CD8-positive, alpha-beta memory T cell (primary cell): ENCODE measurements at regions not wholly inside any gene's neighbourhood (a gene's known extent, or its start where the extent isn't known, plus 50 kb on each side); places are given as distances from the start of the nearest gene placed in this dataset.

ENCODE experiments used
- CTCF ChIA-PET: fragments of 350-600 bp; sonication (Branson Sonifier 250); formaldehyde crosslinking; loops from one replicate; lab custom pipeline; 2021; ENCODE audit warnings: antibody characterized with exemption; lab: Charles Lee
- POLR2A ChIA-PET: fragments of 350-600 bp; sonication (Branson Sonifier 250); formaldehyde crosslinking; loops from one replicate; lab custom pipeline; 2021; ENCODE audit warnings: antibody characterized with exemption; lab: Charles Lee
- DNase-seq, 5 donors: peaks; one replicate each; pipeline versions ENCODE4 v3.0.0 to v3.0.0-alpha.2; 2020 to 2022; ENCODE audit warnings: mixed read lengths in 1 of 5
- H3K27ac ChIP-seq: one replicate; pipeline ENCODE4 v1.7.0; 2013; ENCODE audit warnings: low read depth, mild to moderate bottlenecking, low read length, moderate library complexity
- H3K27me3 ChIP-seq: 2 replicates; pipeline ENCODE4 v1.7.0; 2013; ENCODE audit warnings: low read length, mild to moderate bottlenecking; ENCODE audit not compliant: insufficient read depth, poor library complexity, severe bottlenecking
- H3K36me3 ChIP-seq: 2 replicates; pipeline ENCODE4 v1.7.0; 2013; ENCODE audit warnings: mild to moderate bottlenecking, low read length, moderate library complexity; ENCODE audit not compliant: insufficient read depth
- H3K4me1 ChIP-seq: 2 replicates; pipeline ENCODE4 v1.7.0; 2013; ENCODE audit warnings: mild to moderate bottlenecking, low read length, moderate library complexity; ENCODE audit not compliant: insufficient read depth
- H3K4me3 ChIP-seq: 2 replicates; pipeline ENCODE4 v1.7.0; 2013; ENCODE audit warnings: mild to moderate bottlenecking, low read length
- H3K9me3 ChIP-seq: 2 replicates; pipeline ENCODE4 v1.7.0; 2013; ENCODE audit warnings: mild to moderate bottlenecking, low read length
- H3K27ac Mint-ChIP-seq, 8 donors: one replicate each; pipeline ENCODE4 v1.8.0; 2020 to 2021; ENCODE audit warnings: mixed read lengths in 8 of 8, mild to moderate bottlenecking in 6 of 8, inconsistent platforms in 3 of 8, moderate library complexity in 3 of 8
- H3K27me3 Mint-ChIP-seq, 2 donors: one replicate each; pipeline ENCODE4 v1.8.0; 2020 to 2021; ENCODE audit warnings: mixed read lengths in 2 of 2, mild to moderate bottlenecking in 1 of 2, moderate library complexity in 1 of 2
- H3K36me3 Mint-ChIP-seq, 3 donors: one replicate each; pipeline ENCODE4 v1.8.0; 2020 to 2021; ENCODE audit warnings: mixed read lengths in 3 of 3, inconsistent platforms in 1 of 3, mild to moderate bottlenecking in 1 of 3
- H3K4me1 Mint-ChIP-seq, 3 donors: one replicate each; pipeline ENCODE4 v1.8.0; 2020 to 2021; ENCODE audit warnings: mixed read lengths in 3 of 3, inconsistent platforms in 1 of 3, mild to moderate bottlenecking in 1 of 3
- H3K4me3 Mint-ChIP-seq, 7 donors: one replicate each; pipeline ENCODE4 v1.8.0; 2020 to 2021; ENCODE audit warnings: mixed read lengths in 7 of 7, mild to moderate bottlenecking in 6 of 7, moderate library complexity in 4 of 7, inconsistent platforms in 2 of 7
- H3K9me3 Mint-ChIP-seq, 5 donors: one replicate each; pipeline ENCODE4 v1.8.0; 2020 to 2022; ENCODE audit warnings: mixed read lengths in 5 of 5, mild to moderate bottlenecking in 3 of 5, moderate library complexity in 2 of 5, inconsistent platforms in 1 of 5

DNA sequence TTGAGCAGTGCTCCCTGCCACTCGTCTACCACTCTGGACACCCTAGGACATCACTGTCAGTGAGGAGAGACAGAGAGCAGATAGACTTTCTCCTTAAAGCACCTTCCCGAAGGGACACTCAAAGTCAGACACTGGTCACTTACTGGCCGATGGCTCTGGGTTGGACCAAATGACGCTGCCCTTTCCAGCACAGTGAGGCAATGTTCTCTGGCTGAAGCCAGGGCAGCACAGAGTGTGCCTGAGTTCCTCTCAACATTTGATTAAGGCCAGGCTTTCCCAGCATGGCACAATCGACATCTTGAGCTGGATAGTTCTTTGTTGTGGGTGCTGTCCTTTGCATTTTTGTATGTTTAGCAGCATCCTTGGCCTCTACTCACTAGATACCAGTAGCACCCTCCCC lies 206.2 kb downstream of the CSNK2A3 start:
- CTCF ChIA-PET = interaction anchor here (3.5 kb wide), 1 partner anchor 10 kb away, joined by 13 read pairs; no protein-coding TSS in a partner anchor
- Histone ChIP-seq H3K27me3 (no peaks in the 10 kb centered on the region), H3K27ac (no peak overlapping the region), H3K9me3 (no peaks in the 10 kb centered on the region), H3K4me3 (no peak overlapping the region), H3K4me1 (peaks cover 49% of the 10 kb centered on the region), H3K36me3 (no peaks in the 10 kb centered on the region)
- no peak overlapping the region for H3K4me3 Mint-ChIP-seq
- POLR2A ChIA-PET = no interaction called here
- H3K4me1 Mint-ChIP-seq = peaks cover 25 to 45% (median 38%) of the 10 kb centered on the region in 3 donors
- H3K9me3 Mint-ChIP-seq = peaks cover 0 to 2% (median 0%) of the 10 kb centered on the region in 5 donors
- H3K27me3 Mint-ChIP-seq = peaks cover 0 to 4% of the 10 kb centered on the region in 2 donors
- H3K27ac Mint-ChIP-seq = peak overlapping the region in 1 of 8 donors; percentile 49
- H3K36me3 Mint-ChIP-seq = peaks cover 0 to 4% (median 0%) of the 10 kb centered on the region in 3 donors
- no peak for DNase-seq

DNA sequence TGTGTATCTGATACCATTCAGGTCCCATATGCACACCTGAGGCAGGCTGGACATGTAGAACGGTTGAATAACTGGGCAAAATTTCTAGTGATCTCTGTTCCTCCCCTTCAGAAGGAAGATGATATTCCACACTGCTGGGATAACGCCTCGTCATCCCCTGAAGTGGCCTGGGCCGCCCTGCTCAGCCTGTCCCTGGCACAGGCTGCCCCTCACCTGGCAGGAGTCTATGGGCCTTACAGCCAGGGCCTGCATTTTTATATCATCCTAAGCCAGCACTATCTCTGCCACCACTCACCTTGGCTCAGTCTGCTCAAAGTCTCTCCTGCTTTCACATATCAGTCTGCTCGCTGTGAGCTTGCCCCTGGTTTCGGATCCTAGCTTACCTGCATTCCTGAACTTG lies 209.2 kb downstream of the CSNK2A3 start:
- Mint-ChIP-seq H3K36me3 (peaks cover 0 to 4% (median 0%) of the 10 kb centered on the region in 3 donors), H3K4me3 (no peak overlapping the region), H3K4me1 (peaks cover 8 to 16% (median 14%) of the 10 kb centered on the region in 3 donors), H3K27ac (peak overlapping the region in 1 of 8 donors; percentile 19), H3K27me3 (no peaks in the 10 kb centered on the region), H3K9me3 (peaks cover 0 to 2% (median 0%) of the 10 kb centered on the region in 5 donors)
- Histone ChIP-seq H3K4me3 (no peak overlapping the region), H3K9me3 (no peaks in the 10 kb centered on the region), H3K36me3 (no peaks in the 10 kb centered on the region), H3K4me1 (peaks cover 21% of the 10 kb centered on the region), H3K27ac (no peak overlapping the region), H3K27me3 (no peaks in the 10 kb centered on the region)
- no peak for DNase-seq
- ChIA-PET CTCF (interaction anchor here (1.4 kb wide), 1 partner anchor 13 kb away, joined by 4 read pairs; no protein-coding TSS in a partner anchor), POLR2A (no interaction called here)

DNA sequence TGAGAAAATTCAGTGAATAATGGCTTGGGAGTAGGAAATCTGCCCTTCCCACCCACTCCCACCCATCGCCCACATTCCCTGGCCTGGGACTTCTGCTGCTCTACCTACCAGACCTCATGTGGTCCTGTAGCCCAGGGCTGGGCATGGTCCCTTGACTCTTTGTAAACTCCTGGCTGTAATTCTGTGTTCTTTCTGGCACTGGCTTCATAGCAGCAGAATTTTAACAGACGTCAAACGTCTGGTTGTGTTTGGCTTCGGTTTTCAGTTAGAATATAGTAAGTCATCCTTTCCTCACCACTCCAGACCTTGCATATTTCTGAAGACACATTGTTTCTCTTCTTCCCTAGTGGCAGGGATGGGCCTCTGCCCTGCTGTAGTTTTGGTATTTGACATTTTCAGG lies 210.6 kb downstream of the CSNK2A3 start:
- DNase-seq = no peak
- H3K9me3 ChIP-seq = no peaks in the 10 kb centered on the region
- no peak overlapping the region for H3K4me3 ChIP-seq
- H3K4me3 Mint-ChIP-seq = no peak overlapping the region
- no peaks in the 10 kb centered on the region for H3K27me3 Mint-ChIP-seq
- H3K9me3 Mint-ChIP-seq = no peaks in the 10 kb centered on the region
- no peak overlapping the region for H3K27ac Mint-ChIP-seq
- H3K27me3 ChIP-seq = no peaks in the 10 kb centered on the region
- peaks cover 4 to 7% (median 5%) of the 10 kb centered on the region in 3 donors for H3K4me1 Mint-ChIP-seq
- H3K36me3 ChIP-seq = no peaks in the 10 kb centered on the region
- H3K27ac ChIP-seq = no peak overlapping the region
- H3K4me1 ChIP-seq = peaks cover 9% of the 10 kb centered on the region
- ChIA-PET POLR2A (no interaction called here), CTCF (no interaction called here)
- H3K36me3 Mint-ChIP-seq = no peaks in the 10 kb centered on the region

DNA sequence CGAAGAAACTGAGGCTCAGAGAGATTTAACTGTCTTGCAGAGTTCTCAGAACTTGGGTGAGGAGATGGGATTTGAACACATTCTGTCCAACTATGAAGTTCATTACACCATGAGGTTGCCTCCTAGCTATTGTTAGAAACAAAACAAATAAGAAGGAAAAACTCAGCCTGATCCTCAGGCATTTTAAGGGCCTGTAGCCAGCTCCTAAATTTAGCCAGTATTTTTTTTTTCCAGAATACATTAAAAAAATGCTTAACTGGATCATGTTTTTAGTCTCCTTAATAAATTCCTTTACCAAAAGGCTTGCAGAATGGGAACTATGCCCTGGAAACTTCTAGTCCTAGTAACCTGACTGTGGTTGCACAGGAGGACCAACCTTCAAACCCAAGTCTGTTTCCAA lies 212.0 kb downstream of the CSNK2A3 start:
- H3K4me3 ChIP-seq = no peak overlapping the region
- H3K27me3 ChIP-seq = no peaks in the 10 kb centered on the region
- CTCF ChIA-PET = no interaction called here
- H3K4me1 ChIP-seq = peaks cover 8% of the 10 kb centered on the region
- Mint-ChIP-seq H3K27me3 (no peaks in the 10 kb centered on the region), H3K4me3 (no peak overlapping the region), H3K27ac (peak overlapping the region in 1 of 8 donors; percentile 33), H3K4me1 (peaks cover 12 to 15% (median 12%) of the 10 kb centered on the region in 3 donors), H3K9me3 (no peaks in the 10 kb centered on the region), H3K36me3 (no peaks in the 10 kb centered on the region)
- H3K36me3 ChIP-seq = no peaks in the 10 kb centered on the region
- H3K27ac ChIP-seq = no peak overlapping the region
- no peak for DNase-seq
- POLR2A ChIA-PET = no interaction called here
- no peaks in the 10 kb centered on the region for H3K9me3 ChIP-seq

DNA sequence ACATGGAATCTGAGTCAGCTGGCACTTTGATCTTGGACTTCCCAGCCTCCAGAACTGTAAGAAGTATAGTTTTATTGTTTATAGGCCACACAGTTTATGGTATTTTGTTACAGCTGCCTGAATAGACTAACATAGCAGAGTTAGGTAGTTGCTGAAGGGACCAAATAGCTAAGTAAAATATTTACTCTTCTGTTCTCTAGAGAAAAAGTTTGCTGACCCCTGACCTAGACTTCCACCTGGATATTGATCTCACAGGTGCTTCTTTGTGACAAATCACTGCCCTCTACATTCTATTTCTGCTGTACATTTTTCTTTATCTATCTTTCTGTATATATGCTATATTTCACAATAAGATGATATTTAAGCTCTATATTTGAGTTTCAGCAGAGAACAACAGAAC lies 212.5 kb downstream of the CSNK2A3 start:
- Histone ChIP-seq H3K9me3 (no peaks in the 10 kb centered on the region), H3K36me3 (no peaks in the 10 kb centered on the region), H3K27me3 (no peaks in the 10 kb centered on the region), H3K4me1 (peaks cover 8% of the 10 kb centered on the region), H3K4me3 (no peak overlapping the region), H3K27ac (no peak overlapping the region)
- Mint-ChIP-seq H3K36me3 (no peaks in the 10 kb centered on the region), H3K27ac (peak overlapping the region in 1 of 8 donors; percentile 50), H3K27me3 (no peaks in the 10 kb centered on the region), H3K9me3 (no peaks in the 10 kb centered on the region), H3K4me3 (no peak overlapping the region), H3K4me1 (peaks cover 12 to 15% (median 13%) of the 10 kb centered on the region in 3 donors)
- POLR2A ChIA-PET = no interaction called here
- CTCF ChIA-PET = no interaction called here
- no peak for DNase-seq

DNA sequence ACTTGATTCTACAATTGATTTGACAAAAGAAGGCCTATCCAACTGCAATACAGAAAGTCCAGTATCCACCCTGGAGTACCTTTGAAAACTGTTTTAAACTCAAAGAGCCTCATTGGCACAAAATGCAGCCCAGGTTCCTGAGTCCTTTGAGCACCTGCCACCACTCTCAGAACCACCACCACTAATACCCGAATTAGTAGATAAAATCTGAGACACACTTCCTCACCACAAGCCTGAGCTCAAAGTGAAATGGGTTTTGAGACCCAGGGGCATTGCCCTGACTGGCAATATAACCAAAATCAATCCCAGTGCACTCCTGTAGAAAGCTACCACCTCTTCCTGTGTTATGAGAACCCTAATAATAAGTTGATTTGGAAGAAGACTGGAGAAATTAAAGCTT lies 215.7 kb downstream of the CSNK2A3 start:
- no peak overlapping the region for H3K4me3 ChIP-seq
- H3K9me3 ChIP-seq = no peaks in the 10 kb centered on the region
- Mint-ChIP-seq H3K27me3 (peaks cover 0 to 1% of the 10 kb centered on the region in 2 donors), H3K4me3 (no peak overlapping the region), H3K27ac (peak overlapping the region in 5 of 8 donors; percentile 10 to 73 (median 35)), H3K36me3 (no peaks in the 10 kb centered on the region), H3K4me1 (peaks cover 12 to 15% (median 13%) of the 10 kb centered on the region in 3 donors), H3K9me3 (no peaks in the 10 kb centered on the region)
- CTCF ChIA-PET = interaction anchor here (1.1 kb wide), 1 partner anchor 19 kb away, joined by 3 read pairs; no protein-coding TSS in a partner anchor
- H3K27me3 ChIP-seq = no peaks in the 10 kb centered on the region
- DNase-seq = no peak
- H3K27ac ChIP-seq = no peak overlapping the region
- POLR2A ChIA-PET = no interaction called here
- H3K4me1 ChIP-seq = peaks cover 8% of the 10 kb centered on the region
- no peaks in the 10 kb centered on the region for H3K36me3 ChIP-seq

DNA sequence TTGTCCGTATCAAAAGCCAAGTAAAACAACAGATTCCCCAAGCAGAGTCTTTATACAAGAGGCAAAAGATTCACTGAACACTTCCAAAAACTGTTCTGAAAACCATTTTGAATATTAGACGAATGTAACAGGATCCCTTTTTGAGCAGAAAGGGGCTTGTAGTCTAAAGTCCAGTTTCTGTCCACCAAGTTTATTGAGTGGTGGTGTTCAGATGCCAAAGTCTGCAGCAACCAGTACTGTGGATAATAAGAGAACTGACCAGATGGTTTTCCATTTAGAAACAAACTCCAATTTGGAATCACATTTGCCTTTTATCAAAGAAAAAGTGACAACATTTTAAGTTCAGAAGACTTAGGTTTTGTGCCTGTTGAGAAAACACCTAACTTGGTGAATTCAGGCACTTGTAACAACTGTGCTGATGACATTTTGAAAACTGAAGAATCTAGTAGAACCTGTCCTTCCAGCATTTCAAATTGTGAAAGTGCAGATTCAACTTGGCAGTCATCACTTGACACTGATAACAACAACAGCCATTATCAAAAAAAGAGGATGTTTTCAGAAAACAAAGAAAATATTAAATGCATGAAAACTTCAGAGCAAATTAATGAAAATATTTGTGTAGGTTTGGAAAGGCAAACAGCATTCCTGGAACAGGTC lies 217.1 kb downstream of the CSNK2A3 start:
- H3K9me3 Mint-ChIP-seq = no peaks in the 10 kb centered on the region
- Histone ChIP-seq H3K4me3 (no peak overlapping the region), H3K36me3 (no peaks in the 10 kb centered on the region), H3K9me3 (no peaks in the 10 kb centered on the region), H3K27ac (no peak overlapping the region), H3K4me1 (peaks cover 8% of the 10 kb centered on the region), H3K27me3 (no peaks in the 10 kb centered on the region)
- no peak overlapping the region for H3K27ac Mint-ChIP-seq
- ChIA-PET CTCF (no interaction called here), POLR2A (no interaction called here)
- H3K36me3 Mint-ChIP-seq = no peaks in the 10 kb centered on the region
- H3K4me1 Mint-ChIP-seq = peaks cover 12 to 15% (median 13%) of the 10 kb centered on the region in 3 donors
- peaks cover 4 to 11% of the 10 kb centered on the region in 2 donors for H3K27me3 Mint-ChIP-seq
- DNase-seq = no peak
- no peak overlapping the region for H3K4me3 Mint-ChIP-seq

DNA sequence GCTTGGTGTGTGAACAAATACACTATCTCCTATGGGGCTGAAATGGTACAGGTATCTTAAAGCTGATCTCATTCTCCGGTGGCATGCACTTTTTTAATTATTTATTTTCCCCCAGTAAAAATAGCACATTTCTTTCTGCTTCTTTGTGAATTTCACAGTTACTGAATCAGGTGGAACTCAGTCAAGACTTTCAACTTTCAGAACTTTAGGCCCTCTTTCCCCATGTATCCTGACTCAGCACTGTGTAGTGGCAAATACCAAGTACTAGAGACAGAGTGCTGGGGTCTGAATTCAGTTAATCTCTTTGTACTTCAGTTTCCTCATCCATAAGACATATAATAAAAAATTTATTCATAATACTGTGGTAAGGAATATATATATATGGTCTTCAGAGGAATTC lies 223.9 kb downstream of the CSNK2A3 start:
- H3K9me3 ChIP-seq = no peaks in the 10 kb centered on the region
- ChIA-PET CTCF (no interaction called here), POLR2A (no interaction called here)
- no peaks in the 10 kb centered on the region for H3K4me1 ChIP-seq
- no peak for DNase-seq
- Mint-ChIP-seq H3K27ac (no peak overlapping the region), H3K27me3 (peaks cover 12 to 71% of the 10 kb centered on the region in 2 donors), H3K36me3 (peaks cover 0 to 12% (median 0%) of the 10 kb centered on the region in 3 donors), H3K4me3 (no peak overlapping the region), H3K4me1 (no peaks in the 10 kb centered on the region), H3K9me3 (peaks cover 0 to 3% (median 0%) of the 10 kb centered on the region in 5 donors)
- H3K4me3 ChIP-seq = no peak overlapping the region
- no peak overlapping the region for H3K27ac ChIP-seq
- H3K27me3 ChIP-seq = no peaks in the 10 kb centered on the region
- no peaks in the 10 kb centered on the region for H3K36me3 ChIP-seq
